ENCODE measurements at regions not wholly inside any gene's neighbourhood (a gene's known extent, or its start where the extent isn't known, plus 50 kb on each side); places are given as distances from the start of the nearest gene placed in this dataset.

- H3K9me3 ChIP-seq = no peaks in the 10 kb centered on the region
- intact Hi-C loops (cut with DNase I) = no loop called here
- H3K27me3 ChIP-seq = no peaks in the 10 kb centered on the region
- no peak for DNase-seq
- H3K27ac ChIP-seq = no peak overlapping the region
- TF ChIP-seq POLR2A (IDR thresholded peaks at IDR 0.05) = no peak
- TF ChIP-seq, protein P1, sequence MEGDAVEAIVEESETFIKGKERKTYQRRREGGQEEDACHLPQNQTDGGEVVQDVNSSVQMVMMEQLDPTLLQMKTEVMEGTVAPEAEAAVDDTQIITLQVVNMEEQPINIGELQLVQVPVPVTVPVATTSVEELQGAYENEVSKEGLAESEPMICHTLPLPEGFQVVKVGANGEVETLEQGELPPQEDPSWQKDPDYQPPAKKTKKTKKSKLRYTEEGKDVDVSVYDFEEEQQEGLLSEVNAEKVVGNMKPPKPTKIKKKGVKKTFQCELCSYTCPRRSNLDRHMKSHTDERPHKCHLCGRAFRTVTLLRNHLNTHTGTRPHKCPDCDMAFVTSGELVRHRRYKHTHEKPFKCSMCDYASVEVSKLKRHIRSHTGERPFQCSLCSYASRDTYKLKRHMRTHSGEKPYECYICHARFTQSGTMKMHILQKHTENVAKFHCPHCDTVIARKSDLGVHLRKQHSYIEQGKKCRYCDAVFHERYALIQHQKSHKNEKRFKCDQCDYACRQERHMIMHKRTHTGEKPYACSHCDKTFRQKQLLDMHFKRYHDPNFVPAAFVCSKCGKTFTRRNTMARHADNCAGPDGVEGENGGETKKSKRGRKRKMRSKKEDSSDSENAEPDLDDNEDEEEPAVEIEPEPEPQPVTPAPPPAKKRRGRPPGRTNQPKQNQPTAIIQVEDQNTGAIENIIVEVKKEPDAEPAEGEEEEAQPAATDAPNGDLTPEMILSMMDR (IDR thresholded peaks at IDR 0.05) = no peak
- no peak overlapping the region for H3K4me3 ChIP-seq
- H3K36me3 ChIP-seq (replicated peaks in 1 of 2; ENCODE audit: insufficient read depth in 1 of 2, low read depth in 2 of 2) = no peaks in the 10 kb centered on the region
- no peaks in the 10 kb centered on the region for H3K4me1 ChIP-seq
- ATAC-seq = no peak
- 75 to 76% methylated on average over 3 of the region's 3 CpGs for WGBS, 2 donors
Measured at GRCh38 chr6:16006681-16007080, 122.2 kb upstream of the MYLIP start.

DNA sequence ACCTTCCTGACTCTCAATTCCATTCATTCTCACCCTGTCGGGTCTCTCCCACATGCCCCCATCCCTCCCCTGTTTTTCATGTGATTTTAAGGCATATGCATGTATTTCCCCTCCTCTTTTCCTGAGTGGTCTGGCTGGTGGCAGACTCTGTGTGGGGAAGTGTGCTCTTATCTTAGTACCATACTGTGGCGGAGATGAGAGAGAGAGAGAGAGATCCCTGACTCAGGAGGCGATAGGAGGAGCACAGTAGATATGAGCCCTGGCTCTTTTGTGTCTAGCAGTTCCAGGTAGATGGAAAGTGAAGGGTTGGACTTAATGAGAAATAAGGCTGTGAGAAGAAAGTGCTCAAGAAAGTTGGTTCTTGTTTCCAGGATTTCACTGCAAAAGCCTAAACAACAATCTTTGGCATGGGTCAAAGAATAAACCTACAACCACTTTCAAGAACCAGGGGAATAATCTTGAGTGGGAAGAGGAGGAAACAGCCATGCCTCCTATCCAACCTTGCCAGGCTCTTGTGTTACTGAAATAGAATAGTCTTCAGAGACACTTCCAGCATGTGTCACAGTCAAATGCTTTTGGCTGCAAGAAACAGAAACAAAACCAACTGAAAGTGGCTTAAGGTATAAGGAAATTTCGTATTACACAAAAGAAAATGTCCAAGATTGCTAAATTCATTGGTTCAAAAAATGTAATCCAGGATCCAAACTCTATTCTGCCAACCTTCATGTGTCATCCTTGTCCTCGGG lies 123.8 kb upstream of the MYLIP start:
- no peak for TF ChIP-seq POLR2A (IDR thresholded peaks at IDR 0.05)
- TF ChIP-seq, protein P1 (IDR thresholded peaks at IDR 0.05) = no peak
- ATAC-seq = no peak
- Histone ChIP-seq H3K27me3 (no peaks in the 10 kb centered on the region), H3K36me3 (replicated peaks in 1 of 2; ENCODE audit: insufficient read depth in 1 of 2, low read depth in 2 of 2) (no peaks in the 10 kb centered on the region), H3K4me1 (no peaks in the 10 kb centered on the region), H3K9me3 (no peaks in the 10 kb centered on the region), H3K27ac (no peak overlapping the region), H3K4me3 (no peak overlapping the region)
- no peak for DNase-seq
- intact Hi-C loops (cut with DNase I) = no loop called here
- 63 to 71% methylated on average over 5 of the region's 5 CpGs for WGBS, 2 donors

DNA sequence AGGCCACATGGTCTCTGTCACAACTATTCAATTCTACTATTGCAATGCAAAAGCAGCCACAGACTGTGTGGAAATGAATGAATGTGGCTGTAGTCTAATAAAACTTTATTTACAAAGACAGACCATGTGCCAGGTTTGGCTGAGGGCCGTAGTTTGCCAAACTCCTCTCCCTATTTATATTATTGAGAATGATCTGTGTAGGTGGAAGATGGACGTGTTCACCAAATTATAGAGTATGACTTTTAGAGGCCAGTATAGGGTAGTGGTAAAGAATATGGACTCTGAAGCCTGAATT lies 125.7 kb upstream of the MYLIP start:
- H3K36me3 ChIP-seq (replicated peaks in 1 of 2; ENCODE audit: insufficient read depth in 1 of 2, low read depth in 2 of 2) = no peaks in the 10 kb centered on the region
- 85 to 95% methylated on average over 2 of the region's 2 CpGs for WGBS, 2 donors
- no peaks in the 10 kb centered on the region for H3K4me1 ChIP-seq
- H3K9me3 ChIP-seq = no peaks in the 10 kb centered on the region
- H3K27me3 ChIP-seq = no peaks in the 10 kb centered on the region
- H3K4me3 ChIP-seq = no peak overlapping the region
- no peak overlapping the region for H3K27ac ChIP-seq
- DNase-seq = no peak
- no peak for ATAC-seq
- intact Hi-C loops (cut with DNase I) = no loop called here
- TF ChIP-seq, protein P1 (IDR thresholded peaks at IDR 0.05) = no peak
- no peak for TF ChIP-seq POLR2A (IDR thresholded peaks at IDR 0.05)

GRCh38 chr6:16002332-16003196 lies 126.3 kb upstream of the MYLIP start:
- DNase-seq (no peak), ATAC-seq (no peak)
- Histone ChIP-seq H3K4me1 (no peaks in the 10 kb centered on the region), H3K27me3 (no peaks in the 10 kb centered on the region), H3K4me3 (no peak overlapping the region), H3K27ac (no peak overlapping the region), H3K9me3 (no peaks in the 10 kb centered on the region), H3K36me3 (replicated peaks in 1 of 2; ENCODE audit: insufficient read depth in 1 of 2, low read depth in 2 of 2) (no peaks in the 10 kb centered on the region)
- WGBS, 2 donors = 96 to 97% methylated on average over 14 of the region's 14 CpGs
- intact Hi-C loops (cut with DNase I) = no loop called here
- TF ChIP-seq POLR2A (IDR thresholded peaks at IDR 0.05) = no peak
- TF ChIP-seq, protein P1 (IDR thresholded peaks at IDR 0.05) = no peak

All from body of pancreas (tissue), 4 donors.